Vagina (tissue), 2 donors: ENCODE measurements at regions not wholly inside any gene's neighbourhood (a gene's known extent, or its start where the extent isn't known, plus 50 kb on each side); places are given as distances from the start of the nearest gene placed in this dataset.

Experiments
- DNase-seq, 2 donors: peaks; one replicate each; pipeline ENCODE4 v3.0.0-alpha.2; 2017; ENCODE audit errors: extremely low spot score in 2 of 2
- H3K27ac ChIP-seq: fragments of 200-600 bp; sonication (generic); one replicate; pipeline ENCODE4 v1.5.1; 2019
- H3K27me3 ChIP-seq: fragments of 200-600 bp; sonication (generic); one replicate; pipeline ENCODE4 v1.5.1; 2019
- H3K36me3 ChIP-seq, 2 donors: fragments of 200-600 bp; sonication (generic); one replicate each; pipeline ENCODE4 v1.5.1; 2017 to 2019
- H3K4me1 ChIP-seq: fragments of 200-600 bp; sonication (generic); one replicate; pipeline ENCODE4 v1.5.1; 2019
- H3K4me3 ChIP-seq, 2 donors: fragments of 200-600 bp; sonication (generic); 1 replicate in 1 of 2; 2 replicates in 1 of 2; pipeline ENCODE4 v1.5.1; 2016 to 2019
- H3K9me3 ChIP-seq: fragments of 200-600 bp; sonication (generic); one replicate; pipeline ENCODE4 v1.5.1; 2019
- POLR2A ChIP-seq, 2 donors: fragments of 450-650 bp; IDR thresholded peaks; one replicate each; pipeline ENCODE4 v1.6.1; 2017; ENCODE audit warnings: antibody characterized with exemption in 2 of 2, mild to moderate bottlenecking in 2 of 2, moderate library complexity in 2 of 2
- POLR2AphosphoS5 ChIP-seq, 2 donors: sonication (generic); formaldehyde crosslinking; IDR thresholded peaks; one replicate each; pipeline ENCODE4 v1.9.0; 2017; ENCODE audit warnings: antibody characterized with exemption in 2 of 2, mild to moderate bottlenecking in 2 of 2, low read depth in 1 of 2; ENCODE audit not compliant: insufficient read depth in 1 of 2
- intact Hi-C: fragments of 100-400 bp; cut with DNase I; formaldehyde crosslinking; loops from one replicate; pipeline ENCODE4 v1.15.1; 2023
- TF ChIP-seq, protein P1 (sequence below), 3 experiments: fragments of 450-650 bp in 2 of 3; fragments of 200-600 bp in 1 of 3; sonication (generic) in 1 of 3; IDR thresholded peaks; one replicate each; pipeline ENCODE4 v1.5.1; 2017 to 2019; ENCODE audit warnings: antibody characterized with exemption in 3 of 3, mild to moderate bottlenecking in 2 of 3, moderate library complexity in 2 of 3

DNA sequence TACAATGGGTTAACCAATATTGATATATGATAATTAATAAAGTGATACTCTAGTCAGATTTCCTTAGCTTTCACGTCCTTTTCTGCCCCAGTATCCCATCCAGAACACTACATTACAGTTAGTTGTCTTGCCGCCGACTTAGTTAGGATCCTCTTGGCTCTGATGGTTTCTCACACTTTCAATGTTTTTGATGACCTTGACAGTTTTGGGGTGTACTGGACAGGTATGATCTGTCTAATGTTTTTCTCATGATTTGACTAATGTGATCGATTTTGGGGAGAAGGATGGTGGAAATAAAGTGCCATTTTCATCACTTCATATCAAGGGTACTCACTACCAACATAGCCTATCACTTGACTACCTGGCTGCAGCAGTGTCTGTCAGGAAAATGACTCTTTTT lies 245.0 kb upstream of the TMC3 start:
- Histone ChIP-seq H3K27ac (no peak overlapping the region), H3K36me3 (no peaks in the 10 kb centered on the region), H3K4me3 (no peak overlapping the region), H3K27me3 (no peaks in the 10 kb centered on the region), H3K9me3 (no peaks in the 10 kb centered on the region), H3K4me1 (no peaks in the 10 kb centered on the region)
- intact Hi-C loops, result no loop called here
- no peak for DNase-seq
- no peak for TF ChIP-seq POLR2AphosphoS5 (IDR thresholded peaks at IDR 0.05; ENCODE audit: insufficient read depth in 1 of 2, low read depth in 1 of 2)

DNA sequence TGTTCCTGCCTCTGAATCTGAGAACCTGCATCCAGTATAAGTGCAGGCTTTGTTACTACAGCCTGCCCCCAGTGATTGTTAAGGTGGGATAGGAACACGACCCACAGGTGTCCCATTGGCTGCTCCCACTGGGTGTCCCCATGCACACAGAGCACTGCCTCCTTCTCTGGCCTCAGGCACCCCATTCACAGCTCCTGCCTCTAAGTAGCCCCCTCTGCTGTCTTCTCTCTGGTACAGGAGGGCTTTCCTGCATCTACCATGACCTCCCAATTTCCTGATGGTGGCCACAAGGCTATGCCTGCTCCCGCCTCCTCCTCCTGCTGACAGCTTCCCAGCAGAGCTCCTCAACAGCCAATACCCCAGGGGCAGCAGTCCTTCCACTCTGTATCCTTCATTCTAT lies 238.6 kb upstream of the TMC3 start:
- H3K27me3 ChIP-seq, result no peaks in the 10 kb centered on the region
- intact Hi-C loops, result no loop called here
- no peak overlapping the region for H3K4me3 ChIP-seq
- DNase-seq, result no peak
- no peak overlapping the region for H3K27ac ChIP-seq
- H3K4me1 ChIP-seq, result no peaks in the 10 kb centered on the region
- TF ChIP-seq POLR2AphosphoS5 (IDR thresholded peaks at IDR 0.05; ENCODE audit: insufficient read depth in 1 of 2, low read depth in 1 of 2), result no peak
- TF ChIP-seq POLR2A (IDR thresholded peaks at IDR 0.05), result no peak
- TF ChIP-seq, protein P1, sequence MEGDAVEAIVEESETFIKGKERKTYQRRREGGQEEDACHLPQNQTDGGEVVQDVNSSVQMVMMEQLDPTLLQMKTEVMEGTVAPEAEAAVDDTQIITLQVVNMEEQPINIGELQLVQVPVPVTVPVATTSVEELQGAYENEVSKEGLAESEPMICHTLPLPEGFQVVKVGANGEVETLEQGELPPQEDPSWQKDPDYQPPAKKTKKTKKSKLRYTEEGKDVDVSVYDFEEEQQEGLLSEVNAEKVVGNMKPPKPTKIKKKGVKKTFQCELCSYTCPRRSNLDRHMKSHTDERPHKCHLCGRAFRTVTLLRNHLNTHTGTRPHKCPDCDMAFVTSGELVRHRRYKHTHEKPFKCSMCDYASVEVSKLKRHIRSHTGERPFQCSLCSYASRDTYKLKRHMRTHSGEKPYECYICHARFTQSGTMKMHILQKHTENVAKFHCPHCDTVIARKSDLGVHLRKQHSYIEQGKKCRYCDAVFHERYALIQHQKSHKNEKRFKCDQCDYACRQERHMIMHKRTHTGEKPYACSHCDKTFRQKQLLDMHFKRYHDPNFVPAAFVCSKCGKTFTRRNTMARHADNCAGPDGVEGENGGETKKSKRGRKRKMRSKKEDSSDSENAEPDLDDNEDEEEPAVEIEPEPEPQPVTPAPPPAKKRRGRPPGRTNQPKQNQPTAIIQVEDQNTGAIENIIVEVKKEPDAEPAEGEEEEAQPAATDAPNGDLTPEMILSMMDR (IDR thresholded peaks at IDR 0.05), result no peak
- no peaks in the 10 kb centered on the region for H3K36me3 ChIP-seq
- no peaks in the 10 kb centered on the region for H3K9me3 ChIP-seq

DNA sequence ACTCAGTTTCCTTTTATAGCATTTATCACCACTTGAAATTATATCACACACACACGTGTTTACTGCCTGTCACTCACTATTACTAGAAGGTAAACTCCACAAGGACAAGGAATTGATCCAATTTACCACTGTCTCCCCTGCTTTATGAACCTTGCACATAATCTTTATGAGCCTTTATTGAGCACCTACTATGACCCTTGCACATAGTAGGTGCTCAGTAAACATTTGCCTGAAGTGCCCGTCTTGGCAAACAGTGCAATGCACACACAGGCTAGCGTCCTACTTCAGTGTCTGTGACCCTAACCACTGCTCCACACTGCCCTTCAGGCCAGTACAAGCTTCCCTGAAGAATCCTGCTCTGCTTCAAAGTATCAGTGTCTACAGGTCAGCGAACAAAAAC lies 237.7 kb upstream of the TMC3 start:
- H3K36me3 ChIP-seq, result no peaks in the 10 kb centered on the region
- H3K9me3 ChIP-seq, result no peaks in the 10 kb centered on the region
- DNase-seq, result no peak
- no peak overlapping the region for H3K27ac ChIP-seq
- intact Hi-C loops, result no loop called here
- no peaks in the 10 kb centered on the region for H3K4me1 ChIP-seq
- H3K27me3 ChIP-seq, result no peaks in the 10 kb centered on the region
- H3K4me3 ChIP-seq, result no peak overlapping the region
- TF ChIP-seq POLR2A (IDR thresholded peaks at IDR 0.05), result no peak
- no peak for TF ChIP-seq POLR2AphosphoS5 (IDR thresholded peaks at IDR 0.05; ENCODE audit: insufficient read depth in 1 of 2, low read depth in 1 of 2)
- TF ChIP-seq, protein P1 (IDR thresholded peaks at IDR 0.05), result no peak

DNA sequence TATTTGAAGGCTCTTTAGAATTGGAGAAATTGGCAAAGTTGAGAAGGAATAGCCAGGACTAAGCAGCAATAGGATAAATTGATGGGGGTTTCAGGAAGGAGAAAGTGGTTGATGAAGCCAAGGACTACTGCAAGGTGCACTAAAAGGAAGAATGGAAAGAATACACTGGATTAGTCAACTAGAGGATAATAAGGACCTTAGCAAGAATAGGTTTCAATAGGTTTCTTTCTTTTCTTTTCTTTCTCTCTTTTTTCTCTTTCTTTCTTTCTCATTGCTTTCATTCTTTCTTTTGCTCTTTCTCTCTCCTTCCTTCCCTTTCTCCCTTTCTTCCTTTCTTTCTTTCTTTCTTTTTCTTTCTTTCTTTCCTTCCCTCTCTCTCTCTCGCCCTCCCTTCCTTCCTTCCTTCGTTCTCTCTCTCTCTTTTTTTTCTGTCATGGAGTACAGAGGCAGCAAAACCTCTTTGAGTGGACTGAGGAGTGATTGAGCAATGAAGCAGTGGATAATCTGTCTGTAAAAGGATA lies 234.4 kb upstream of the TMC3 start:
- no peak overlapping the region for H3K27ac ChIP-seq
- no peak overlapping the region for H3K4me3 ChIP-seq
- TF ChIP-seq POLR2AphosphoS5 (IDR thresholded peaks at IDR 0.05; ENCODE audit: insufficient read depth in 1 of 2, low read depth in 1 of 2) (no peak), POLR2A (IDR thresholded peaks at IDR 0.05) (no peak)
- TF ChIP-seq, protein P1 (IDR thresholded peaks at IDR 0.05), result no peak
- H3K36me3 ChIP-seq, result no peaks in the 10 kb centered on the region
- DNase-seq, result no peak
- H3K4me1 ChIP-seq, result no peaks in the 10 kb centered on the region
- H3K27me3 ChIP-seq, result no peaks in the 10 kb centered on the region
- no peaks in the 10 kb centered on the region for H3K9me3 ChIP-seq
- intact Hi-C loops, result no loop called here

DNA sequence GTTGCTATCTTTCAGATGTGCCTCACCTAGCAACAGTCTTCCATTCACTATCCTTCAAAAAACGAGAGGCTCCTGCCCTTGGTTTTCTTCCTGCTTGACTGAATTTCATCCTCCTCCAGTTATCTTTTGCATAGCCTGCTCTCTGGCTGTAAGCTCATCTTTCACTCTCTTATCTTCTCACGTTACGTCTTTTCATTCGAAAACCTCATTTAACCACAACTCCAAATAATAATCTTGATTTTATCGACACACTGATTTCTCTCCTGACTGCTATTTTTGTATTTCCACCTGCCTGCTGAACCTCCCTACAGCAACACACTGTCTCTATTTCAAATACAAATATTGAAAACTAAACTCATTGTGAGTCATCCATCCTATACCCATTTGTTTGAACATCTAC lies 230.7 kb upstream of the TMC3 start:
- H3K4me1 ChIP-seq, result no peaks in the 10 kb centered on the region
- H3K36me3 ChIP-seq, result no peaks in the 10 kb centered on the region
- H3K27me3 ChIP-seq, result no peaks in the 10 kb centered on the region
- H3K27ac ChIP-seq, result no peak overlapping the region
- intact Hi-C loops, result no loop called here
- H3K4me3 ChIP-seq, result no peak overlapping the region
- DNase-seq, result no peak
- TF ChIP-seq POLR2A (IDR thresholded peaks at IDR 0.05) (no peak), POLR2AphosphoS5 (IDR thresholded peaks at IDR 0.05; ENCODE audit: insufficient read depth in 1 of 2, low read depth in 1 of 2) (no peak)
- TF ChIP-seq, protein P1 (IDR thresholded peaks at IDR 0.05), result no peak
- no peaks in the 10 kb centered on the region for H3K9me3 ChIP-seq
